AG10803 (cell line): ENCODE measurements at regions not wholly inside any gene's neighbourhood (a gene's known extent, or its start where the extent isn't known, plus 50 kb on each side); places are given as distances from the start of the nearest gene placed in this dataset.
"Not testable (repeated sequence)": the region's sequence is repeated elsewhere in the genome, so short reads cannot be mapped to it uniquely, and the experiment has no call there.

ENCODE experiments used
- DNase-seq: peaks from one replicate; pipeline ENCODE4 v3.0.0; 2010; ENCODE audit warnings: low read depth
- H3K4me3 ChIP-seq: 2 replicates; pipeline ENCODE4 v1.5.1; 2011; ENCODE audit warnings: mild to moderate bottlenecking, low read length, control low read depth

GRCh38 chr5:176048671-176049070 is 80.6 kb upstream of the THOC3 start:
- not testable (repeated sequence) for H3K4me3 ChIP-seq, DNase-seq

- DNase-seq, H3K4me3 ChIP-seq: not testable (repeated sequence)
Observed at GRCh38 chr5:176060472-176061268, 92.6 kb upstream of the THOC3 start.

GRCh38 chr5:176061269-176061622 is 93.1 kb upstream of the THOC3 start:
- not testable (repeated sequence) for DNase-seq, H3K4me3 ChIP-seq

- H3K4me3 ChIP-seq, DNase-seq: not testable (repeated sequence)
Observed at GRCh38 chr5:176061660-176062059, 93.5 kb upstream of the THOC3 start.

- DNase-seq, H3K4me3 ChIP-seq: not testable (repeated sequence)
Observed at GRCh38 chr5:176066262-176066945, 98.3 kb upstream of the THOC3 start.

- not testable (repeated sequence) for DNase-seq, H3K4me3 ChIP-seq
Observed at GRCh38 chr5:176067162-176067561, 99.0 kb upstream of the THOC3 start.

GRCh38 chr5:176067948-176068347 is 99.8 kb upstream of the THOC3 start:
- DNase-seq, H3K4me3 ChIP-seq: not testable (repeated sequence)

- DNase-seq, H3K4me3 ChIP-seq: not testable (repeated sequence)
Observed at GRCh38 chr5:176073996-176074571, 106.0 kb upstream of the THOC3 start.

GRCh38 chr5:176083717-176084116 is 115.6 kb upstream of the THOC3 start:
- DNase-seq = not testable (repeated sequence)

GRCh38 chr5:176103083-176103482 is 135.0 kb upstream of the THOC3 start:
- H3K4me3 ChIP-seq, DNase-seq: not testable (repeated sequence)

More at GRCh38 chr5:176083717-176084116, 115.6 kb upstream of the THOC3 start:
- H3K4me3 ChIP-seq = not testable (repeated sequence)

GRCh38 chr5:176112888-176113287 is 125.3 kb upstream of the SIMC1 start:
- H3K4me3 ChIP-seq, DNase-seq: not testable (repeated sequence)

- H3K4me3 ChIP-seq, DNase-seq: not testable (repeated sequence)
Observed at GRCh38 chr5:176113673-176114335, 124.4 kb upstream of the SIMC1 start.

- DNase-seq, H3K4me3 ChIP-seq: not testable (repeated sequence)
Observed at GRCh38 chr5:176114825-176115224, 123.4 kb upstream of the SIMC1 start.

- not testable (repeated sequence) for DNase-seq, H3K4me3 ChIP-seq
Observed at GRCh38 chr5:176117699-176118238, 120.5 kb upstream of the SIMC1 start.

- not testable (repeated sequence) for H3K4me3 ChIP-seq, DNase-seq
Observed at GRCh38 chr5:176122361-176122760, 115.9 kb upstream of the SIMC1 start.

GRCh38 chr5:176124120-176124519 is 114.1 kb upstream of the SIMC1 start:
- not testable (repeated sequence) for DNase-seq, H3K4me3 ChIP-seq
